B cell (primary cell): ENCODE measurements at regions not wholly inside any gene's neighbourhood (a gene's known extent, or its start where the extent isn't known, plus 50 kb on each side); places are given as distances from the start of the nearest gene placed in this dataset.

ENCODE experiments used
- ATAC-seq: fragments of 200-7000 bp; cut with Tn5 transposase; one replicate; pipeline ENCODE4 v1.10.0; 2021; ENCODE audit warnings: low read depth, mild to moderate bottlenecking, moderate number of reproducible peaks, moderate library complexity
- CTCF ChIA-PET: fragments of 350-600 bp; sonication (Branson Sonifier 250); formaldehyde crosslinking; loops from one replicate; lab custom pipeline; 2021; ENCODE audit warnings: antibody characterized with exemption, inconsistent platforms; lab: Charles Lee
- POLR2A ChIA-PET: fragments of 350-600 bp; sonication (Branson Sonifier 250); formaldehyde crosslinking; loops from one replicate; lab custom pipeline; 2021; ENCODE audit warnings: antibody characterized with exemption; lab: Charles Lee
- DNase-seq: peaks from one replicate; pipeline ENCODE4 v3.0.0; 2013
- H2AFZ ChIP-seq: 2 replicates; pipeline ENCODE4 v1.6.1; 2012; ENCODE audit warnings: mild to moderate bottlenecking, low read depth, low read length; ENCODE audit not compliant: insufficient read depth, poor library complexity, severe bottlenecking
- H3K27ac ChIP-seq, 2 donors: 1 replicate in 1 of 2; 2 replicates in 1 of 2; pipeline ENCODE4 v1.5.1; 2012 to 2013; ENCODE audit warnings: low read length in 2 of 2, mild to moderate bottlenecking in 2 of 2, moderate library complexity in 1 of 2
- H3K27me3 ChIP-seq, 4 experiments: fragments of 200-600 bp in 1 of 4; sonication (generic) in 1 of 4; replicated peaks in 1 of 4; 1 replicate in 2 of 4; 2 replicates in 2 of 4; pipeline versions ENCODE4 v1.6.1 to v1.7.0; 2013 to 2016; ENCODE audit warnings: low read length in 3 of 4, mild to moderate bottlenecking in 2 of 4, mixed read lengths in 1 of 4, moderate library complexity in 1 of 4; ENCODE audit not compliant: insufficient read depth in 4 of 4, control insufficient read depth in 3 of 4; ENCODE audit errors: control extremely low read depth in 1 of 4
- H3K36me3 ChIP-seq, 2 experiments: replicated peaks in 1 of 2; 1 replicate in 1 of 2; 2 replicates in 1 of 2; pipeline versions ENCODE4 v1.6.1 to v1.7.1; 2013; ENCODE audit warnings: low read length in 1 of 2; ENCODE audit not compliant: insufficient read depth in 2 of 2, control insufficient read depth in 1 of 2; ENCODE audit errors: control extremely low read depth in 1 of 2, extremely low read depth in 1 of 2
- H3K4me1 ChIP-seq, 2 donors: fragments of 200-600 bp in 1 of 2; sonication (generic) in 1 of 2; 1 replicate in 1 of 2; 2 replicates in 1 of 2; pipeline versions ENCODE4 v1.5.1 to v1.6.1; 2013 to 2017; ENCODE audit warnings: low read length in 2 of 2; ENCODE audit not compliant: control insufficient read depth in 2 of 2, insufficient read depth in 2 of 2
- H3K4me2 ChIP-seq: replicated peaks from 2 replicates; pipeline ENCODE3; 2012; ENCODE audit warnings: mild to moderate bottlenecking, low read depth, low read length; ENCODE audit not compliant: poor library complexity, severe bottlenecking
- H3K4me3 ChIP-seq, 5 experiments: fragments of 200-600 bp in 1 of 5; sonication (generic) in 1 of 5; 1 replicate in 3 of 5; 2 replicates in 2 of 5; pipeline versions ENCODE4 v1.5.1 to v1.7.0; 2011 to 2016; ENCODE audit warnings: low read length in 4 of 5, mild to moderate bottlenecking in 4 of 5, low read depth in 2 of 5, control low read depth in 1 of 5, moderate library complexity in 1 of 5; ENCODE audit not compliant: insufficient read depth in 1 of 5; ENCODE audit errors: control extremely low read depth in 1 of 5, extremely low read depth in 1 of 5
- H3K79me2 ChIP-seq: fragments of 200-600 bp; sonication (generic); one replicate; pipeline ENCODE4 v1.6.0; 2016; ENCODE audit warnings: low read length; ENCODE audit not compliant: control insufficient read depth, insufficient read depth
- H3K9ac ChIP-seq: fragments of 200-600 bp; sonication (generic); 2 replicates; pipeline ENCODE4 v1.6.1; 2017; ENCODE audit warnings: mild to moderate bottlenecking, low read length, moderate library complexity
- H3K9me3 ChIP-seq, 3 donors: one replicate each; pipeline versions ENCODE4 v1.6.1 to v1.7.1; 2013; ENCODE audit warnings: low read length in 2 of 3; ENCODE audit not compliant: control insufficient read depth in 2 of 3, insufficient read depth in 1 of 3; ENCODE audit errors: control extremely low read depth in 1 of 3
- H4K20me1 ChIP-seq: 2 replicates; pipeline ENCODE4 v1.6.0; 2012; ENCODE audit warnings: mild to moderate bottlenecking, low read length; ENCODE audit not compliant: insufficient read depth, control insufficient read depth, poor library complexity, severe bottlenecking
- H3K27ac Mint-ChIP-seq: one replicate; pipeline ENCODE4 v1.8.0; 2021; ENCODE audit warnings: mixed read lengths
- H3K27me3 Mint-ChIP-seq: one replicate; pipeline ENCODE4 v1.8.0; 2021; ENCODE audit warnings: mixed read lengths
- H3K4me1 Mint-ChIP-seq: one replicate; pipeline ENCODE4 v1.8.0; 2021; ENCODE audit warnings: mixed read lengths
- H3K4me3 Mint-ChIP-seq: one replicate; pipeline ENCODE4 v1.8.0; 2021; ENCODE audit warnings: mixed read lengths
- H3K9me3 Mint-ChIP-seq: one replicate; pipeline ENCODE4 v1.8.0; 2022; ENCODE audit warnings: mixed read lengths; ENCODE audit not compliant: insufficient read depth
- EZH2 ChIP-seq: IDR thresholded peaks from 2 replicates; pipeline ENCODE4 v1.6.1; 2012; ENCODE audit warnings: borderline replicate concordance, low read depth, mild to moderate bottlenecking, moderate library complexity, low read length; ENCODE audit not compliant: insufficient read depth, poor library complexity, severe bottlenecking
- WGBS: methylation state at CpG from one replicate; pipeline ENCODE4 v1.1.5; 2013; ENCODE audit warnings: missing lambda C conversion rate; ENCODE audit not compliant: insufficient coverage; 5-methylcytosine and 5-hydroxymethylcytosine counted together
- intact Hi-C: fragments of 100-400 bp; cut with micrococcal nuclease; formaldehyde crosslinking; loops from one replicate; pipeline ENCODE4 v1.10.0; 2022
- TF ChIP-seq, protein P1 (sequence below): fragments of 200-600 bp; IDR thresholded peaks from one replicate; pipeline ENCODE4 v1.8.0; 2022; ENCODE audit warnings: antibody characterized with exemption, mild to moderate bottlenecking

DNA sequence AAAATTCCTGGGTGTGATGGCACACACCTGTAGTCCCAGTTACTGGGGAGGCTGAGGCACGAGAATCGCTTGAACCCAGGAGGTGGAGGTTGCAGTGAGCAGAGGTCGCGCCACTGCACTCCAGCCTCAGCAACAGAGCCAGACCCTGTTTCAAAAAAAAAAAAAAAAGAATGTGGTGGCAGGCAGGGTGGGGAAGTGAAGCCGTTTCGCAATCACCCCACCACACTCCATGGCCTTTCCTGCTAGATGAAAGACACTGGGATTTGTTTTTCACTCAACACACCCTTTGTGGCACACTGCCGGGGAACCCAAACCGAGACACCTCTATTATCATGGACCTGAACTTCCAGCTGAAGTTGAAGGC lies 172.4 kb upstream of the IQSEC1 start:
- no peak overlapping the region for H3K27ac ChIP-seq
- intact Hi-C loops: no loop called here
- POLR2A ChIA-PET: no interaction called here

DNA sequence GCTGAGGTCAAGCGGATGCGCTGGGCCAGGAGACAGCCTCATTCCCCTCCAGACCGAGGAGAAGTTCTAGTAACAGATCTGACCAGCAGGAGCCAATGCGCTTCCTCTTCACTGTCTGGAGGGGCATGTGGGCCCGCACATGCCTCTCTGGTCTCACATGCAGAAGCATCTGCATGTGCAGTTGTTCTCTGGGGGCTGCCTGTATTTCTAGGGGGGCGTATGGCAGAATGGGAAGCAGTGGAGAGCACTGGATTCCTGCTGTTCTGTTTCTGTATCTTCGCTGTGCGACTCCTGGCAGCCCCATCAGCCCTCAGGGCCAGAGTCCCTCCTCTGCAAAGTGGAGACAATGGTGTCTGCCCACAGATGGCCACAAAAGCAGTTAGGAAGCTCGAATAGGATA lies 170.4 kb upstream of the IQSEC1 start:
- peaks cover 3% of the 10 kb centered on the region for H3K27me3 Mint-ChIP-seq
- no peak for DNase-seq
- H3K79me2 ChIP-seq: no peaks in the 10 kb centered on the region
- H3K4me3 Mint-ChIP-seq: no peak overlapping the region
- H3K4me3 ChIP-seq: no peak overlapping the region
- no peak overlapping the region for H2AFZ ChIP-seq
- no peak overlapping the region for H3K9ac ChIP-seq
- H3K9me3 ChIP-seq: peaks cover 0 to 8% (median 0%) of the 10 kb centered on the region in 3 donors
- peaks cover 0 to 4% (median 2%) of the 10 kb centered on the region in 4 experiments for H3K27me3 ChIP-seq
- H3K9me3 Mint-ChIP-seq: no peaks in the 10 kb centered on the region
- POLR2A ChIA-PET: no interaction called here
- no peak for ATAC-seq
- CTCF ChIA-PET: interaction anchor here (1.3 kb wide), 1 partner anchor 10 kb away, joined by 3 read pairs; no protein-coding TSS in a partner anchor
- no peaks in the 10 kb centered on the region for H4K20me1 ChIP-seq
- TF ChIP-seq EZH2: no peak
- TF ChIP-seq, protein P1, sequence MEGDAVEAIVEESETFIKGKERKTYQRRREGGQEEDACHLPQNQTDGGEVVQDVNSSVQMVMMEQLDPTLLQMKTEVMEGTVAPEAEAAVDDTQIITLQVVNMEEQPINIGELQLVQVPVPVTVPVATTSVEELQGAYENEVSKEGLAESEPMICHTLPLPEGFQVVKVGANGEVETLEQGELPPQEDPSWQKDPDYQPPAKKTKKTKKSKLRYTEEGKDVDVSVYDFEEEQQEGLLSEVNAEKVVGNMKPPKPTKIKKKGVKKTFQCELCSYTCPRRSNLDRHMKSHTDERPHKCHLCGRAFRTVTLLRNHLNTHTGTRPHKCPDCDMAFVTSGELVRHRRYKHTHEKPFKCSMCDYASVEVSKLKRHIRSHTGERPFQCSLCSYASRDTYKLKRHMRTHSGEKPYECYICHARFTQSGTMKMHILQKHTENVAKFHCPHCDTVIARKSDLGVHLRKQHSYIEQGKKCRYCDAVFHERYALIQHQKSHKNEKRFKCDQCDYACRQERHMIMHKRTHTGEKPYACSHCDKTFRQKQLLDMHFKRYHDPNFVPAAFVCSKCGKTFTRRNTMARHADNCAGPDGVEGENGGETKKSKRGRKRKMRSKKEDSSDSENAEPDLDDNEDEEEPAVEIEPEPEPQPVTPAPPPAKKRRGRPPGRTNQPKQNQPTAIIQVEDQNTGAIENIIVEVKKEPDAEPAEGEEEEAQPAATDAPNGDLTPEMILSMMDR: no peak
- no peaks in the 10 kb centered on the region for H3K4me1 Mint-ChIP-seq
- no peaks in the 10 kb centered on the region for H3K4me1 ChIP-seq
- WGBS: 95% methylated on average over 9 of the region's 9 CpGs
- intact Hi-C loops: no loop called here
- no peaks in the 10 kb centered on the region for H3K36me3 ChIP-seq
- H3K4me2 ChIP-seq: no peak overlapping the region
- no peak overlapping the region for H3K27ac Mint-ChIP-seq
- H3K27ac ChIP-seq: no peak overlapping the region

More for the DNA sequence above, 172.4 kb upstream of the IQSEC1 start:
- no peak overlapping the region for H3K4me3 ChIP-seq
- no peak overlapping the region for H3K4me2 ChIP-seq
- no peak overlapping the region for H3K4me3 Mint-ChIP-seq
- peaks cover 0 to 8% (median 0%) of the 10 kb centered on the region in 3 donors for H3K9me3 ChIP-seq
- H3K4me1 Mint-ChIP-seq: no peaks in the 10 kb centered on the region
- H3K36me3 ChIP-seq: no peaks in the 10 kb centered on the region
- H3K27me3 ChIP-seq: peaks cover 0 to 4% (median 2%) of the 10 kb centered on the region in 4 experiments
- TF ChIP-seq, protein P1: no peak
- no peak for TF ChIP-seq EZH2
- CTCF ChIA-PET: no interaction called here
- no peaks in the 10 kb centered on the region for H3K79me2 ChIP-seq
- H3K27ac Mint-ChIP-seq: no peak overlapping the region
- DNase-seq (no peak), ATAC-seq (no peak)
- H3K9ac ChIP-seq: no peak overlapping the region
- H3K4me1 ChIP-seq: no peaks in the 10 kb centered on the region
- peaks cover 6% of the 10 kb centered on the region for H3K27me3 Mint-ChIP-seq
- no peaks in the 10 kb centered on the region for H4K20me1 ChIP-seq
- no peak overlapping the region for H2AFZ ChIP-seq
- no CpG with 5 or more reads among the region's 8 CpGs for WGBS
- H3K9me3 Mint-ChIP-seq: no peaks in the 10 kb centered on the region
